NCI-H460 (cell line): ENCODE measurements at regions not wholly inside any gene's neighbourhood (a gene's known extent, or its start where the extent isn't known, plus 50 kb on each side); places are given as distances from the start of the nearest gene placed in this dataset.

Source experiments
- DNase-seq: peaks from one replicate; pipeline ENCODE4 v3.0.0-alpha.2; 2016; ENCODE audit warnings: low read depth; ENCODE audit errors: extremely low read depth

GRCh38 chr5:143732402-143732801 lies 79.6 kb upstream of the HMHB1 start:
- no peak for DNase-seq

- DNase-seq, result no peak
Observed at GRCh38 chr5:143730112-143730801, 81.7 kb upstream of the HMHB1 start.

GRCh38 chr5:143729334-143729946 lies 82.5 kb upstream of the HMHB1 start:
- no peak for DNase-seq

GRCh38 chr5:143723159-143723558 lies 88.8 kb upstream of the HMHB1 start:
- DNase-seq, result no peak

- no peak for DNase-seq
Observed at GRCh38 chr5:143721925-143722324, 90.0 kb upstream of the HMHB1 start.

- DNase-seq, result no peak
Observed at GRCh38 chr5:143720689-143721088, 91.3 kb upstream of the HMHB1 start.

- no peak for DNase-seq
Observed at GRCh38 chr5:143717400-143717799, 94.6 kb upstream of the HMHB1 start.

GRCh38 chr5:143716881-143717280 lies 95.1 kb upstream of the HMHB1 start:
- DNase-seq, result no peak

GRCh38 chr5:143715616-143716015 lies 96.3 kb upstream of the HMHB1 start:
- no peak for DNase-seq

- no peak for DNase-seq
Observed at GRCh38 chr5:143714629-143715028, 97.3 kb upstream of the HMHB1 start.

GRCh38 chr5:143713047-143714003 lies 98.6 kb upstream of the HMHB1 start:
- DNase-seq, result no peak

- DNase-seq, result no peak
Observed at GRCh38 chr5:143708672-143709071, 103.3 kb upstream of the HMHB1 start.

- no peak for DNase-seq
Observed at GRCh38 chr5:143707806-143708205, 104.2 kb upstream of the HMHB1 start.

GRCh38 chr5:143705381-143705780 lies 106.6 kb upstream of the HMHB1 start:
- no peak for DNase-seq

- DNase-seq, result no peak
Observed at GRCh38 chr5:143703659-143704058, 108.3 kb upstream of the HMHB1 start.

GRCh38 chr5:143701493-143701892 lies 110.5 kb upstream of the HMHB1 start:
- no peak for DNase-seq

- DNase-seq, result no peak
Observed at GRCh38 chr5:143700994-143701393, 111.0 kb upstream of the HMHB1 start.

- DNase-seq, result no peak
Observed at GRCh38 chr5:143699121-143699520, 112.8 kb upstream of the HMHB1 start.

GRCh38 chr5:143698574-143698973 lies 113.4 kb upstream of the HMHB1 start:
- no peak for DNase-seq

- no peak for DNase-seq
Observed at GRCh38 chr5:143696921-143697320, 115.0 kb upstream of the HMHB1 start.

GRCh38 chr5:143695941-143696340 lies 116.0 kb upstream of the HMHB1 start:
- DNase-seq, result no peak
